Mesenchymal stem cell (in vitro differentiated cells and primary cell): ENCODE measurements at regions not wholly inside any gene's neighbourhood (a gene's known extent, or its start where the extent isn't known, plus 50 kb on each side); places are given as distances from the start of the nearest gene placed in this dataset.
A peak's percentile ranks its signal among the peaks of the same experiment; 100 is the strongest.

Experiments
- DNase-seq: peaks from one replicate; pipeline ENCODE4 v3.0.0-alpha.2; 2013
- H2AFZ ChIP-seq: one replicate; pipeline ENCODE4 v1.6.1; 2013; ENCODE audit warnings: low read depth, mild to moderate bottlenecking, control low read depth, inconsistent platforms, low read length, moderate library complexity
- H2AK5ac ChIP-seq: 2 replicates; pipeline ENCODE4 v1.6.1; 2013; ENCODE audit warnings: low read length, moderate library complexity, mild to moderate bottlenecking, inconsistent platforms; ENCODE audit not compliant: severe bottlenecking
- H2BK120ac ChIP-seq: one replicate; pipeline ENCODE4 v1.6.1; 2013; ENCODE audit warnings: low read depth, mild to moderate bottlenecking, inconsistent platforms, low read length, moderate library complexity
- H2BK12ac ChIP-seq, 2 experiments: one replicate each; pipeline ENCODE4 v1.6.1; 2013; ENCODE audit warnings: inconsistent platforms in 2 of 2, low read length in 2 of 2, mild to moderate bottlenecking in 2 of 2, moderate library complexity in 2 of 2, control low read depth in 1 of 2
- H2BK15ac ChIP-seq: one replicate; pipeline ENCODE4 v1.6.1; 2013; ENCODE audit warnings: mild to moderate bottlenecking, low read depth, inconsistent platforms; ENCODE audit not compliant: poor library complexity, severe bottlenecking
- H2BK5ac ChIP-seq: 2 replicates; pipeline ENCODE4 v1.6.1; 2013; ENCODE audit warnings: low read depth, mild to moderate bottlenecking, low read length, control low read depth, inconsistent platforms; ENCODE audit not compliant: poor library complexity, severe bottlenecking
- H3K14ac ChIP-seq, 2 experiments: one replicate each; pipeline ENCODE4 v1.6.1; 2013; ENCODE audit warnings: inconsistent platforms in 2 of 2, low read length in 2 of 2, control low read depth in 1 of 2, mild to moderate bottlenecking in 1 of 2, moderate library complexity in 1 of 2
- H3K18ac ChIP-seq, 2 experiments: one replicate each; pipeline ENCODE4 v1.6.1; 2013; ENCODE audit warnings: inconsistent platforms in 2 of 2, low read length in 2 of 2, control low read depth in 1 of 2, low read depth in 1 of 2, mild to moderate bottlenecking in 1 of 2
- H3K23ac ChIP-seq, 2 experiments: one replicate each; pipeline ENCODE4 v1.6.1; 2013; ENCODE audit warnings: inconsistent platforms in 2 of 2, low read length in 2 of 2, mild to moderate bottlenecking in 2 of 2, moderate library complexity in 2 of 2, control low read depth in 1 of 2
- H3K27ac ChIP-seq: 2 replicates; pipeline ENCODE4 v1.5.1; 2013; ENCODE audit warnings: mild to moderate bottlenecking, moderate library complexity, low read length, control low read depth, inconsistent platforms; ENCODE audit not compliant: poor library complexity, severe bottlenecking
- H3K27me3 ChIP-seq, 2 experiments: 2 replicates each; pipeline versions ENCODE4 v1.6.1 to v1.7.0; 2013; ENCODE audit warnings: low read length in 2 of 2, mild to moderate bottlenecking in 2 of 2, moderate library complexity in 2 of 2, control low read depth in 1 of 2, inconsistent platforms in 1 of 2; ENCODE audit not compliant: control insufficient read depth in 1 of 2, insufficient read depth in 1 of 2
- H3K36me3 ChIP-seq, 2 experiments: 2 replicates each; pipeline versions ENCODE4 v1.6.1 to v1.7.0; 2013; ENCODE audit warnings: low read length in 2 of 2, control low read depth in 1 of 2, inconsistent platforms in 1 of 2, low read depth in 1 of 2, mild to moderate bottlenecking in 1 of 2; ENCODE audit not compliant: insufficient read depth in 2 of 2, control insufficient read depth in 1 of 2
- H3K4ac ChIP-seq, 2 experiments: one replicate each; pipeline ENCODE4 v1.6.1; 2013; ENCODE audit warnings: inconsistent platforms in 2 of 2, low read length in 2 of 2, mild to moderate bottlenecking in 2 of 2, moderate library complexity in 2 of 2, control low read depth in 1 of 2, low read depth in 1 of 2
- H3K4me1 ChIP-seq: 2 replicates; pipeline ENCODE4 v1.6.1; 2013; ENCODE audit warnings: low read depth, low read length, control low read depth; ENCODE audit not compliant: control insufficient read depth, insufficient read depth
- H3K4me2 ChIP-seq: 2 replicates; pipeline ENCODE4 v1.6.1; 2013; ENCODE audit warnings: low read length, mild to moderate bottlenecking, inconsistent platforms; ENCODE audit not compliant: poor library complexity, severe bottlenecking
- H3K4me3 ChIP-seq, 2 experiments: 2 replicates each; pipeline versions ENCODE4 v1.5.1 to v1.7.0; 2013; ENCODE audit warnings: low read length in 2 of 2, mild to moderate bottlenecking in 2 of 2, control low read depth in 1 of 2, low read depth in 1 of 2; ENCODE audit not compliant: insufficient read depth in 1 of 2
- H3K79me1 ChIP-seq: replicated peaks from 2 replicates; pipeline ENCODE4 v1.6.1; 2013; ENCODE audit warnings: mild to moderate bottlenecking, control low read depth, low read length, inconsistent platforms; ENCODE audit not compliant: poor library complexity, severe bottlenecking
- H3K9ac ChIP-seq: 2 replicates; pipeline ENCODE4 v1.7.0; 2013; ENCODE audit warnings: mild to moderate bottlenecking, low read length, moderate library complexity
- H3K9me3 ChIP-seq: 2 replicates; pipeline ENCODE4 v1.7.0; 2013; ENCODE audit warnings: mild to moderate bottlenecking, low read length; ENCODE audit not compliant: control insufficient read depth
- H4K8ac ChIP-seq: one replicate; pipeline ENCODE4 v1.6.1; 2013; ENCODE audit warnings: inconsistent platforms, mild to moderate bottlenecking, low read length, moderate library complexity
- H4K91ac ChIP-seq: one replicate; pipeline ENCODE4 v1.6.1; 2013; ENCODE audit warnings: mild to moderate bottlenecking, low read length, inconsistent platforms
- WGBS: methylation state at CpG from one replicate; pipeline ENCODE4 v1.1.7; 2013; ENCODE audit warnings: mixed read lengths; 5-methylcytosine and 5-hydroxymethylcytosine counted together

GRCh38 chr3:193883551-193883950 is 252.4 kb upstream of the HES1 start:
- Histone ChIP-seq H2BK15ac (no peak overlapping the region), H3K14ac (no peak overlapping the region), H2AFZ (no peak overlapping the region), H3K4me2 (no peak overlapping the region), H3K27ac (no peak overlapping the region), H3K79me1 (no peaks in the 10 kb centered on the region), H3K9ac (no peak overlapping the region), H3K4me1 (peaks cover 2% of the 10 kb centered on the region), H3K4ac (no peak overlapping the region), H2BK120ac (no peak overlapping the region), H2BK5ac (no peak overlapping the region), H3K27me3 (peaks cover 27 to 45% of the 10 kb centered on the region in 2 experiments), H4K8ac (no peak overlapping the region), H4K91ac (no peak overlapping the region), H3K36me3 (no peaks in the 10 kb centered on the region), H3K23ac (no peak overlapping the region), H3K9me3 (no peaks in the 10 kb centered on the region), H2AK5ac (no peak overlapping the region), H3K4me3 (no peak overlapping the region), H3K18ac (no peak overlapping the region), H2BK12ac (no peak overlapping the region)
- DNase-seq: peak; percentile 37
- 78% methylated on average over 3 of the region's 3 CpGs for WGBS

- no peak overlapping the region for H3K18ac ChIP-seq
- no peak overlapping the region for H3K14ac ChIP-seq
- H3K79me1 ChIP-seq: no peaks in the 10 kb centered on the region
- H2AK5ac ChIP-seq: no peak overlapping the region
- no peak overlapping the region for H4K91ac ChIP-seq
- no peak overlapping the region for H2BK15ac ChIP-seq
- no peak overlapping the region for H3K27ac ChIP-seq
- H2BK120ac ChIP-seq: no peak overlapping the region
- no peak overlapping the region for H2BK5ac ChIP-seq
- no peak overlapping the region for H4K8ac ChIP-seq
- H2AFZ ChIP-seq: no peak overlapping the region
- H3K23ac ChIP-seq: no peak overlapping the region
- H3K9me3 ChIP-seq: no peaks in the 10 kb centered on the region
- H3K27me3 ChIP-seq: peaks cover 26 to 42% of the 10 kb centered on the region in 2 experiments
- H3K4me1 ChIP-seq: peaks cover 2% of the 10 kb centered on the region
- H2BK12ac ChIP-seq: no peak overlapping the region
- H3K4me3 ChIP-seq: no peak overlapping the region
- no peak overlapping the region for H3K9ac ChIP-seq
- no peak for DNase-seq
- H3K4me2 ChIP-seq: no peak overlapping the region
- WGBS: 68% methylated on average over 6 of the region's 7 CpGs
- H3K36me3 ChIP-seq: no peaks in the 10 kb centered on the region
- no peak overlapping the region for H3K4ac ChIP-seq
Observed at GRCh38 chr3:193884027-193884426, 251.9 kb upstream of the HES1 start.

GRCh38 chr3:193884652-193885051 is 251.3 kb upstream of the HES1 start:
- Histone ChIP-seq H3K4ac (no peak overlapping the region), H2BK5ac (no peak overlapping the region), H3K36me3 (no peaks in the 10 kb centered on the region), H2AFZ (no peak overlapping the region), H3K27ac (no peak overlapping the region), H3K14ac (no peak overlapping the region), H3K18ac (no peak overlapping the region), H3K27me3 (peaks cover 20 to 35% of the 10 kb centered on the region in 2 experiments), H4K8ac (no peak overlapping the region), H3K4me3 (no peak overlapping the region), H3K4me1 (no peaks in the 10 kb centered on the region), H3K9me3 (no peaks in the 10 kb centered on the region), H3K9ac (no peak overlapping the region), H2AK5ac (no peak overlapping the region), H3K4me2 (no peak overlapping the region), H2BK12ac (no peak overlapping the region), H2BK120ac (no peak overlapping the region), H4K91ac (no peak overlapping the region), H2BK15ac (no peak overlapping the region), H3K79me1 (no peaks in the 10 kb centered on the region), H3K23ac (no peak overlapping the region)
- no peak for DNase-seq
- WGBS: 96% methylated on average over 4 of the region's 4 CpGs

- no peak overlapping the region for H2BK15ac ChIP-seq
- peaks cover 5% of the 10 kb centered on the region for H3K4me1 ChIP-seq
- no peak overlapping the region for H2BK5ac ChIP-seq
- no peak overlapping the region for H3K9ac ChIP-seq
- H3K4me2 ChIP-seq: no peak overlapping the region
- H3K4me3 ChIP-seq: no peak overlapping the region
- 95% methylated on average over 6 of the region's 6 CpGs for WGBS
- no peak overlapping the region for H2BK120ac ChIP-seq
- no peaks in the 10 kb centered on the region for H3K36me3 ChIP-seq
- H3K27me3 ChIP-seq: peaks cover 17 to 31% of the 10 kb centered on the region in 2 experiments
- H3K9me3 ChIP-seq: no peaks in the 10 kb centered on the region
- no peak overlapping the region for H2AFZ ChIP-seq
- no peak overlapping the region for H3K18ac ChIP-seq
- H3K23ac ChIP-seq: no peak overlapping the region
- no peak overlapping the region for H4K8ac ChIP-seq
- no peak overlapping the region for H4K91ac ChIP-seq
- no peak overlapping the region for H3K27ac ChIP-seq
- H2BK12ac ChIP-seq: no peak overlapping the region
- DNase-seq: no peak
- H3K79me1 ChIP-seq: no peaks in the 10 kb centered on the region
- no peak overlapping the region for H3K4ac ChIP-seq
- H2AK5ac ChIP-seq: no peak overlapping the region
- H3K14ac ChIP-seq: no peak overlapping the region
Observed at GRCh38 chr3:193885832-193886231, 250.1 kb upstream of the HES1 start.
